A673 (cell line): ENCODE measurements at regions not wholly inside any gene's neighbourhood (a gene's known extent, or its start where the extent isn't known, plus 50 kb on each side); places are given as distances from the start of the nearest gene placed in this dataset.

Experiments
- BruUV-seq: library from RNA; stranded (reverse); fragments of 400-500 nt; replicated peaks from 2 replicates; lab custom pipeline; 2021; lab: Mats Ljungman, UMichigan
- CTCF ChIA-PET: fragments of 300-600 bp; sonication (Branson Sonifier 250); formaldehyde crosslinking; loops from one replicate; lab custom pipeline; 2022; ENCODE audit warnings: antibody characterized with exemption; lab: Charles Lee
- POLR2A ChIA-PET: fragments of 300-600 bp; sonication (Branson Sonifier 250); formaldehyde crosslinking; loops from one replicate; lab custom pipeline; 2022; ENCODE audit warnings: antibody characterized with exemption; ENCODE audit not compliant: low non-redundant PET; lab: Charles Lee
- DNase-seq: peaks from one replicate; pipeline ENCODE4 v3.0.0-alpha.2; 2015; ENCODE audit warnings: low spot score
- H3K27ac ChIP-seq: fragments of 200-600 bp; sonication (generic); 2 replicates; pipeline ENCODE4 v1.5.1; 2016; ENCODE audit warnings: mixed run types, low read depth, mild to moderate bottlenecking, mixed read lengths, antibody characterized with exemption, low read length; ENCODE audit not compliant: poor library complexity, severe bottlenecking
- H3K27me3 ChIP-seq: fragments of 200-600 bp; sonication (generic); replicated peaks from 2 replicates; pipeline ENCODE4 v1.6.1; 2017; ENCODE audit warnings: mixed run types, low read depth, mild to moderate bottlenecking, mixed read lengths, antibody characterized with exemption, low read length; ENCODE audit not compliant: insufficient read depth, poor library complexity
- H3K36me3 ChIP-seq: fragments of 200-600 bp; sonication (generic); 2 replicates; pipeline ENCODE4 v1.6.1; 2016; ENCODE audit warnings: mixed run types, mild to moderate bottlenecking, mixed read lengths, antibody characterized with exemption, low read length; ENCODE audit not compliant: insufficient read depth, poor library complexity, severe bottlenecking
- H3K4me1 ChIP-seq: fragments of 200-600 bp; sonication (generic); 2 replicates; pipeline ENCODE4 v1.6.1; 2017; ENCODE audit warnings: mixed run types, mild to moderate bottlenecking, mixed read lengths, antibody characterized with exemption, low read length; ENCODE audit not compliant: insufficient read depth, poor library complexity, severe bottlenecking
- H3K4me3 ChIP-seq: fragments of 200-600 bp; sonication (generic); 2 replicates; pipeline ENCODE4 v1.5.1; 2016; ENCODE audit warnings: low read depth, mixed run types, mild to moderate bottlenecking, mixed read lengths, low read length; ENCODE audit not compliant: poor library complexity, severe bottlenecking
- H3K9me3 ChIP-seq: fragments of 200-600 bp; sonication (generic); 2 replicates; pipeline ENCODE4 v1.6.1; 2016; ENCODE audit warnings: mixed run types, low read depth, mild to moderate bottlenecking, mixed read lengths, antibody characterized with exemption, low read length; ENCODE audit not compliant: poor library complexity, severe bottlenecking
- EZH2 ChIP-seq: fragments of 200-600 bp; sonication (generic); IDR thresholded peaks from 2 replicates; pipeline ENCODE4 v1.6.1; 2017; ENCODE audit warnings: borderline replicate concordance, low read depth, mild to moderate bottlenecking, mixed read lengths, antibody characterized with exemption, low read length; ENCODE audit not compliant: poor library complexity, severe bottlenecking
- intact Hi-C: fragments of 100-400 bp; cut with micrococcal nuclease; formaldehyde crosslinking; loops from one replicate; pipeline ENCODE4 v1.10.0; 2022; ENCODE audit not compliant: unreplicated experiment
- TF ChIP-seq, protein P1 (sequence below): fragments of 300-800, 200-600 bp; sonication (generic); conservative IDR thresholded peaks from 2 replicates; pipeline ENCODE4 v1.5.1; 2017; ENCODE audit warnings: low read depth, mild to moderate bottlenecking, antibody characterized with exemption, low read length, moderate library complexity, mixed read lengths

DNA sequence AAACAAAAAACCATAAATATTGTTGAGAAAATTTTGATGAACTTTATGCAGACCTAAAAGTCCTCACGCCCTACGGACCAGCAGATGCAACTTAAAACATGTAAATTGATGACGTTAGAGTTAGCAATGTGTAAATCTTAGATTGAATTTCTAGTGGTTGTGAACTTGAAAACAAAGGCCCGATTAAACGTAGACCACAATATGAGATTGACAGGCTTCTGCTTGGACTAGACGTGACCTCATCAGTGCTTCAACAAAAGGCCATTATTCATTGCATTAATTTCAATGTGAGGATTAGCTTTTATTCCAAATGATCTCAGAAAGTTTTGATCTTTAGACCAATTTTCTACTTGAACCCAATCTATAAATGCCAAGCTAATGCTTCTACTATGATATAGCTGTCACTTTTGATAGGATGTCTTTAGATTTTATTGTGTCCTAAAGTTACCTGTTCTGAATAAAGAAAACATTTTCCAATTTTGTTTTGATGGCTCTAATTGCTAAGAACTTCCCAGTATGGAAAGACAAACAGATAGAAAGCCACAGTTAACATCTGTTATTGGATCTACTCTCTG, 55.4 kb upstream of the SPPL2A start:
- BruUV-seq: no TSS peak
- ChIA-PET POLR2A (no interaction called here), CTCF (no interaction called here)
- no peaks in the 10 kb centered on the region for H3K9me3 ChIP-seq
- peaks cover under 1% of the 10 kb centered on the region for H3K4me1 ChIP-seq
- H3K4me3 ChIP-seq: no peak overlapping the region
- H3K36me3 ChIP-seq: no peaks in the 10 kb centered on the region
- H3K27me3 ChIP-seq: no peaks in the 10 kb centered on the region
- no peak for DNase-seq
- intact Hi-C loops: no loop called here
- H3K27ac ChIP-seq: no peak overlapping the region
- no peak for TF ChIP-seq EZH2
- TF ChIP-seq, protein P1, sequence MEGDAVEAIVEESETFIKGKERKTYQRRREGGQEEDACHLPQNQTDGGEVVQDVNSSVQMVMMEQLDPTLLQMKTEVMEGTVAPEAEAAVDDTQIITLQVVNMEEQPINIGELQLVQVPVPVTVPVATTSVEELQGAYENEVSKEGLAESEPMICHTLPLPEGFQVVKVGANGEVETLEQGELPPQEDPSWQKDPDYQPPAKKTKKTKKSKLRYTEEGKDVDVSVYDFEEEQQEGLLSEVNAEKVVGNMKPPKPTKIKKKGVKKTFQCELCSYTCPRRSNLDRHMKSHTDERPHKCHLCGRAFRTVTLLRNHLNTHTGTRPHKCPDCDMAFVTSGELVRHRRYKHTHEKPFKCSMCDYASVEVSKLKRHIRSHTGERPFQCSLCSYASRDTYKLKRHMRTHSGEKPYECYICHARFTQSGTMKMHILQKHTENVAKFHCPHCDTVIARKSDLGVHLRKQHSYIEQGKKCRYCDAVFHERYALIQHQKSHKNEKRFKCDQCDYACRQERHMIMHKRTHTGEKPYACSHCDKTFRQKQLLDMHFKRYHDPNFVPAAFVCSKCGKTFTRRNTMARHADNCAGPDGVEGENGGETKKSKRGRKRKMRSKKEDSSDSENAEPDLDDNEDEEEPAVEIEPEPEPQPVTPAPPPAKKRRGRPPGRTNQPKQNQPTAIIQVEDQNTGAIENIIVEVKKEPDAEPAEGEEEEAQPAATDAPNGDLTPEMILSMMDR: no peak

- POLR2A ChIA-PET: no interaction called here
- Histone ChIP-seq H3K27ac (no peak overlapping the region), H3K4me1 (peaks cover under 1% of the 10 kb centered on the region), H3K9me3 (no peaks in the 10 kb centered on the region), H3K36me3 (no peaks in the 10 kb centered on the region), H3K4me3 (no peak overlapping the region), H3K27me3 (no peaks in the 10 kb centered on the region)
- CTCF ChIA-PET: no interaction called here
- intact Hi-C loops: no loop called here
- no TSS peak for BruUV-seq
- DNase-seq: no peak
- TF ChIP-seq, protein P1: no peak
- TF ChIP-seq EZH2: no peak
Measured at GRCh38 chr15:50819344-50819743, 53.8 kb upstream of the SPPL2A start.

- H3K36me3 ChIP-seq: no peaks in the 10 kb centered on the region
- peaks cover 9% of the 10 kb centered on the region for H3K4me1 ChIP-seq
- no peaks in the 10 kb centered on the region for H3K9me3 ChIP-seq
- H3K27me3 ChIP-seq: no peaks in the 10 kb centered on the region
- intact Hi-C loops: no loop called here
- CTCF ChIA-PET: no interaction called here
- no peak overlapping the region for H3K4me3 ChIP-seq
- BruUV-seq: no TSS peak
- no peak for DNase-seq
- H3K27ac ChIP-seq: no peak overlapping the region
- TF ChIP-seq EZH2: no peak
- TF ChIP-seq, protein P1: no peak
- POLR2A ChIA-PET: no interaction called here
Measured at GRCh38 chr15:50815958-50816590, 50.6 kb upstream of the SPPL2A start.
